NCI-H345 treated with DMSO at 0.1 percent for 48 hours (cell line): ENCODE measurements at regions not wholly inside any gene's neighbourhood (a gene's known extent, or its start where the extent isn't known, plus 50 kb on each side); places are given as distances from the start of the nearest gene placed in this dataset.

ENCODE experiments used
- DNase-seq: peaks from one replicate; lab custom pipeline; 2025; ENCODE audit not compliant: unreplicated experiment; lab: John Stamatoyannopoulos, UW

DNA sequence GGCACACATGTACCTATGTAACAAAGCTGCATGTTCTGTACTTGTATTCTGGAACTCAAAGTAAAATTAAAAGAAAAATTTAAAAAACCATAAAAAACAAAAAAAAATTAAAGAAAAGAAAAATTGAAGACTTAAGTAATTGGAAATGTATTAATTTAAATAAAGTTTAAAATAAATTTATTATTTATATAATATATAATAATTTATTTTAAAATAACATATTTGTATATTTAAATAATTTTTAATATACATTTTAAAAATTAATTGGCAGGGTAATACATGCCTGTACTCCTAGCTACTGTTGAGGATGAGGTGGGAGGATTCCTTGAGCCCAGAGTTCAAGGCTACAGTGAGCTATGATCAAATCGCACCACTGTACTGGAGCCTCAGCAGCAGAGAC is 1830.6 kb upstream of the CELF4 start:
- DNase-seq: no peak

DNA sequence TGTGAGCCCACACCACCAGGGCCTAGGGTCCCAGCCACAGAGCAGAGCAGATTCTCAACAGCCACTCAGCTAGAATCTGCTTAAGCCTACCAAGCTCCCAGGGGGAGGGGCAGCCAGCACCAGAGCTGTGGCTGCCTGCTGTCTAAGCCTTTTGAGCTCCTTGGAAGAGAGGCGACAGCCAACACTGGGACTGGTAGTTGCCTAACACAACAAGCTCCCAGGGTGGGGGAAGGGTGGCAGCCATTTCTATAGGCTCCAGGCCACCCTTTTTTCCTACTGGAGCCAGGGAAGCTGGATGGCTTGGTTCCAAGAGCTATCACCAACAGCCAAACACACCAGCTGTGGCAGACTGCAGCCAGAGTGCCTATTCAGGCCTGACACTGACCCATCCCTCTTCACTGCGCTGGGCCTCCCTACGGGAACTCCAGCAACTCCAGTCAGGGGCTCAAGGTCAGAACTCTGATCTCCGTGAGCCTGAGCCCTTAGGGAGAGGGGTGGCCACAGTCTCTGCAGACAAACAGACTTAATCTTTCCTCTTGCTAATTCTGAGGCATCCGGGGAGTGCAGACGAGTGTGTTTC is 1824.3 kb upstream of the CELF4 start:
- DNase-seq: no peak

DNA sequence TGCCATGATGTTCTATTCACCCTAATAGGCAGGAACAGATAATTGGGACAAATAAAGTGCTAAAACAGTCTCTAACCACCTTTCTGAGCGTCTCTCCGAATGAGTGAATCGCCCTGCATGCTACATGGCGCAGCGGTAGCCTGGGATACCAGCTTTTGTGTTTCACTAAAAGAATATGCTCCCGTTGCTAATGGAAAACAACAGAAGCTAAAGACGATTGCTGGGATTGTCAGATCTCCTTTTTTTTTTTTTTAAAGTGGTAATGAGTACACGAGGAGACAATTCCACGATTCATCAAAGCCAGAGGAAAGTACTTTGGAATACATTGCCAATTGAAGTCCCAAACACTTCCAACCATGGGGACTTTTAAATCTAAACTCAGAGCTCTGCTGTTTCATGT is 1815.3 kb upstream of the CELF4 start:
- DNase-seq: no peak

DNA sequence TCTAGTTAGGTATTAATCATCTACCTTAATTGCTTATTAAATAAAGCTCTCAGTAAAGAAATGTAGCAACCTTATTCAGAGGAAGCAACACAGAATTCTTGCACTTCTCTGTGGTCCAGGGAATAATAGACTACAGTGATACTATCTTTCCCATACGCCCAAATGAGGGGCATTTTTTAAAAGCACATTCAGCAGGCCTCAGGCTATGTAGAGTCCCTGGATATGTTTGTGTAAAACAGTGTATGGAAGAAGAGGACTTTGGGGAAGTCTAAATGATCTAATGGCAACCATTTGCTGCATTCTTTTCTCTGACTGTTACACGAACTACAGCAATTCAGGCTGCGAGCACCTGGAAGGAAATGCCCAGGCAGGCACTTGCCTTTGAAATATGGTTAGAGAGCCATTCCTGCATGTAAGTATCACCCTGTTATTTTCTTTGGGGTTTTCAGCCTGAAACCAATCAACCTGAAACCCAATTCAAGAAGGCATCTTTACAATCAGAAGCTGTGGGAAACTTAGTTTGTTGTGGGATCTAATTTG is 1814.7 kb upstream of the CELF4 start:
- no peak for DNase-seq

DNA sequence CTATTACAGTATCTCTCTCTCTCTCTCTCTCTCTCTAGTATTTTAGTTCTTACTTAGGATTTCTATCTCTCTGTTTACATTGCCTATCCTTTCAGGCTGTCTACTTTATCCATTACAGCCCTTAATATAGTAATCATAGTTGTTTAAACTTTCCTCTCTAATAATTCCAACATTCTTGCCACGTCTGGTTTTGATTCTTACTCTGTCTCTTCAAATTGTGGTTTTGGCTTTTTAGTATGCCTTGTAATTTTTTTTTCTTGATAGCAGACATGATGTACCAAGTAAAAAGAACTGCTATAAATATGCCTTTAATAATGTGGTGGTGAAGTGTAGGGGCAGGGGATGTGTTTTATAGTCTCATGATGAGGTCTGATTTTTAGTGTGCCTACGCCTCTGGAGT is 1809.5 kb upstream of the CELF4 start:
- DNase-seq: no peak

DNA sequence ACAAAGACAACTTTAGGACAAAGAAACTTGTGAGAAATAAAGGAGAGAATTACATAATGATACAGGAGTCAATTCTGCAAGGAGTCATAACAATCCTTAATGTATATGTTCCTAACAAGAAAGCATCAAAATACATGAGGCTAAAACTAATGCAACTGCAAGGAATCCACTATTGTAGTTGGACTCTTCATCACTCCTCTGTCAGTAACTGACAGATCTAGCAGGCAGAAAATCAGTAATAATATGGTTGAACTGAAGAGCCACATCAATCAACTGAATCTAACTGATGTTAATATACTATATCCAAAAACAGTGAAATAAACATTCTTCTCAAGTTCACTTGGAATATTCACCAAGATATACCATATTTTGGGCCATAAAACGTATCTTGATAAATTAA is 1806.4 kb upstream of the CELF4 start:
- DNase-seq: no peak

DNA sequence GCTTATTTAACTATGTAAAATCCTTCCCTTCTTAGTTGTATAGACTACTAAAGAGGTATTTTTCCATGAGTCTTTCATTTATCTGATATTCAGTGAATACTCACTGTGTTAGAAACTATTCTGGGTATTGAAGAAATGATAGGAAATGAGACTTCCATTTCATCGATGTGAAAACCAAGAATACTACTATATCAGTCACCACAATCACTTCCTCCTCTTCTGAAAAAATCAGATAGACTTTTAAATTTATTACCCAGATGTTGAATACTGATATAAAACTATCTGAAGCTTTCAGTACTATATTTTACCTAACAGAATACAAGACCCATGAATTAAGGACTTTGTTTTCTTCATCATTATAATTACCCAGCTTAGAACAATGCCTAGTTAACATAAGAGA is 1801.1 kb upstream of the CELF4 start:
- DNase-seq: no peak

DNA sequence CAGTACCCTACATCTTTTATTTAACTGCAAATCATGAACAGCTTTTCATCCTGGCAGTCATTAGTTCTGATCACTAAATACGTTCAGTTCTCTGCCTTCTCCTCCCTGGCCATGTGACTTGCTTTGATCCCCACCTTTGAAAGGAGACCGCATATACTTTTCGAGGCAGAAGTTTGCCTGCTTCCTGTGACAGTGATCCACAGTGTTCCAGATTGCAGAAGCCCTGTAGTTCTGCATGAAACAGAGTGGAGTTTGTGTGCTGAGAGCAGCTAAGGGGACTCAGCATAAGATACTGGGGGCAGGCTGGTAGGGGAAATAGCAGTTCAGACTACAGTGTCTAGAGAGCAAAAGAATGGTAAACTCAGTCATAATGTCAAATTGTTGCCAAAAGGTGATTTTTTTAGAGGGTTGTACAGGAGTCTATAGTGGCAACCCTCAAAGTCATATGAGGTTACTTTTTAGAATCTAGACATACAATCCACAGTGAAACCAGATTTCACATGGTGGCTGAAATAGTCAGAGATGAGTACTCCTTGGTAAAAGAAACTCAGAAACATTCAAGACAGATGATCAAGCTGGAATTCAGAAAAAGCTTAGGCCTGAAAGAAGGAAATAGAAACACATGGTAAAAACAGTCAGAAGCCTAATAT is 1800.4 kb upstream of the CELF4 start:
- DNase-seq: no peak

DNA sequence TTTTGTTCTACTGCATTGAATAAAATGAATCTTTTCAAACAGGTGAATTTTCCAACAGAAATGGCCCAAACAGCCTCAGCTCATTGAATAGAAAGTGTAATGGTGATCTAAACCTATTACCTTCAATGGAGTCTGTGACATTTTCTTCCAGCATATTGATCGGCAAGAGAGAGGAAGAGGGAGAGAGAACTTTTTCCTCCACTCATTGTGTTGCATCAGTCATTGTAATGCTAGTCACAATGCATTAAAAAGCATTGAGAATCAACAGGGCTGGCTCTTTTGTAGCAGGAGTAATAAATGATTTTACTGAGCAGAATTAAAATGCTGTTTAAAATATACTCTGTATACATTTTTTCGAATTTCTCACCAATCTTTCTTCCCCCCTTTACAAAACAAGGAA is 1794.5 kb upstream of the CELF4 start:
- no peak for DNase-seq

DNA sequence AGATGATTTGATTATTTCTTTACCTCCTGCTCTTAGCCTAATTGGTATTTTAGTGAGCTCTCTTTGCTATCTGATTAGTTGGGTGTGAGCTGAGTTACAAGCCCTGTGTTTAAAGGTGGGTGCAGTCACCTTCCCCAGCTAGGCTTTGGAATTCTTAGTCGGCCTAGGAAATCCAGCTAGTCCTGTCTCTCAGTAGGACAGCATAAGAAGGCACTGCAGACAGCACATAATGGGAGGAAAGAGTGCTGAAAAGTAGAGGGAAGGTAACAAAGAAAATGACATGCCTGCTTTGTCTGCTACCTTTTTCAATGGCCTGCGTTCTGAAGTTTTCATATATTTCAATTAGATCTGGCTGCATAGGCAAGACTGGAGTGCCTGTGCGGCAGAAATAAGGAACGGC is 1794.0 kb upstream of the CELF4 start:
- no peak for DNase-seq

DNA sequence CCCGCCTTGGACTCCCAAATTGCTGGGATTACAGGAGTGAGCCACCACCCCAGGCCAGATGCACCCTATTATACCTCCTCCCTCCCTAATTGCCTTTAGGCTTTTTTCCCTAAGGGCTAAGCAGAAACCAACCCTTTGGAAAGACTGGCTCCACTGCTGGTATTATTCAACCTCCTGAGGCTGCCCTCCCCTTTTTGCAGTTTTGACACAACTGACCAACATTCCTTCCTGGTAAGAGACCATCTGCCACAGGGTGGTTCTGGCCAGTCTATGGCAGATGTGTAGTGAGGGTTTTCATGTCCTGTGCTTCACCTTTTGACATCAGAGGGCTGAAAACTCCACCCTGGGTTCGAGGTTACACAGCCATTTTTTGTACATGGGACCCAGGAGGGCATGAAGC is 1785.3 kb upstream of the CELF4 start:
- no peak for DNase-seq

DNA sequence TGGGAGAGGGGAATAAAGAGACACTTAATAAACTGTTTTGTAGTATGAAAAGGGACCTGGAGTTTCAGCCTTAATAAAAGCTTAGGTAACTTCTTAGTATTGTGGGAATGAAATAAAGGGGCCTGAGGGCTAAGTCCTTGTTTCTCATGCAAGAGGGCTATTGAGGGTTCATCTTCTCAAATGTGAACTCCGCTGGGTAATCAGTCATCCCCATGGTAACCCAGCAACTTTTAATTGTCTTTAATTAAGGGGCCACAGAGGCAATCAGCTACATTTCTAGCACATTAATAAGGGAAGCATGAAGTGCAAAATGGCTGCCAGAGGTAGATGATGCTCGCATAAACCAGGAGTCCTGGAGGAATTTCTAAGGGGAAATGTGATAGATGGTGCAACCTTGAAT is 1784.2 kb upstream of the CELF4 start:
- DNase-seq: no peak

DNA sequence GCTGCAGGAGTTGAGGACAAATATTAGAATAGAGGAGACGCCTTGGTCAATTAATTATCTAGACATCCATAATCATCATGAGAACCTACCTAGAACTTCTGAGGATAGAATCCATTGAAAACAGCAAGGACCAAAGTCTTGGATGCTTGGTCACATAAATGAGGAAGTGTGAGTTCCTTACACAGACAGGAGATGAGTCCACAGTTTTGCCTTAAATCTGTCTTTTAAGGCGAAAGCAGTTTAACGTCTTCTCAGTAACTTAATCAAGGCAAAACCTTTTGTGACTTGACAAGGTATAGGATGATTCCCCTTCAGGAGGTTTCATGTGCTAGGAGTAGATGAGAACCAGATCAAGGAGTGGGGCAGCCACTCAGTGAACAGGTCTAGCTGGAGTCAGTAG is 1783.2 kb upstream of the CELF4 start:
- no peak for DNase-seq

DNA sequence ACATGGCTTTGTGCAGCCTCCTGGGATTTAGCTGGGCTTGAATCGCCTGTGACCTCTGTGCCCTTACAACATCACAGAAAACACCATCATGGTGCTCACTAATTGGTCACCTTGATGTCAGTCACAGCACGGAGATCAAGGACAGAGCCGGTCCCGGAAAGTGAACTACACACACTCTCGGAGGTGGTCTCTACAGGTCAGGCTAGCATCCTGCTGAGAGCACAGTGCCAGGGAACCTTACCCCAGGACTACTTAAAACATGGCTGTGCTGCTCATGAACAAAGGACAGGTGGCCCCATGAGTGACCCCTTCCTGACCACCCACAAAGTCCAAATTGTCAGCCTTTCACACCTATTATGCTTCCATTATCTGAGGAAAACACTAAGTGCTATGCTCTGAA is 1782.1 kb upstream of the CELF4 start:
- DNase-seq: no peak

DNA sequence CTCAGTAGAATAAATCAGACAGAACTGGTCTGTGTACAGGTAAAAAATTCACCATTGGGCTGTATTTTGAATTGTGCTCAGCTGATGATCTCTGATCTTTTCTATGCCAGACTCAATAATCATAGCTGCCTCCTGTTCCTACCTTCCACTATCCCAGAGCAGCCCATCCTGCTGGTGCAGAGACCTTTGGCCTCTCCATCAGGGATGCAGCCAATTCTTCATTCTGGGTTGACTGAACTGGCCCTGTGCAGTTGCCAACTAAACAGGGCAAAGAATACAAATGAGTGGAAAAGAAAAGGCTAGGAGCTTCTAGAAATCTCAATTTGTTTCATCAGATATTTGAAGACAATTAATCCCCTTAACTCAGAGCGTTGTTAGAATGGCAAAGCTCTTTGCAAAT is 1781.3 kb upstream of the CELF4 start:
- DNase-seq: no peak

DNA sequence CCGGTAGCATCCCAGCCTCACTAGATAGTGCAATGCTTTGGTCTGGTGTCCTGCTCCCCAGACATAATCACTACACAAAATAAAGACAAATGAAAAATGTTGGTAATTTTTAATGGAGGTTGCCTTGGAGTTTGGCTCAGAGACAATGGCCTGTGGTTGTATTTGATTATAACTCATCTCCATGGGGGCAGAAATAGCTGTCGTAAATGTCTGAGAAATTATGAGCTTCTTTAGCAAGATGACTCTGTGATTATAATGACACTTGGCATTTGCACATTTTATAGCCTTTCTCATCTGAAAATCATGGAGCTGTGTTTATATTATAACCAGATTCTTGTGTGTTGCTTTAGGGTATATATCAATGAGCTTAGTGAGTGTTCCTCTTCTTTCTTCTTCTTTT is 1779.7 kb upstream of the CELF4 start:
- no peak for DNase-seq

DNA sequence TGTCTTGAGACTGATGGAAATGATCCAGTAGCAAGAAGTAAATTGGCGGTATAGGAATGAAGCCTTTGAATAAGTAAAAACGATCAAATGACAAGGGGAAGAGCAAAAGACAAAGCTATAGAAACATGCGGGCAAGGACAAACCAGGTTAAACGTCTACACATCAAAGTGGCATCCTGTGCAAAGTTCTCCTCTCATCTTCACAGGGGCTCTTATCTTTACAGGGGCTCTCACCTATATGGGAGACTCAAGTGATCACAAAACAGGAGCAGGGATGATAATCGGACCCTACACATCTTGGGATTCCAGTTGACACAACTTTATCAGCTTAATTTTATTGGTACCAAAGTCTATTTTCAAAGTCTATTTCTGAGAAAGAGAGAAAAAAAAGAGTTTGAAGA is 1778.9 kb upstream of the CELF4 start:
- DNase-seq: no peak

DNA sequence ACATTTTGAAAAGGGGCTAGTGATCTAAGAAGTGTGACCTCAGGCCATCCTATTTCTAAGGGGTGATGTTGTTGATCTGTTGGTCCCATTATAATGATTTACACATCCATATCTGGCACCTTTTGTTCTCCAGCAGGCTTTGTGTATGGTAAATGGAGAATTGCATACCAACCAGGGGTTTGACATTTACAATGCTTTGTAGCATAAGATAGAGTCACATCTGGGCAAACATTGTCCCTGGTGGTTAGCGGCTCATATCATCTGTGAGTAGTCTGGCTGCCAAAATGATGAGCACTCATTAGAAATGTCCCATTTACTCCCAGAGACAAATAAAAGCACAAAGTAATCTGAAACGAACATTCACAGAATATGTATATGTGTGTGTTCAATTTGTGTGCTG is 1775.5 kb upstream of the CELF4 start:
- DNase-seq: peak; percentile 99

DNA sequence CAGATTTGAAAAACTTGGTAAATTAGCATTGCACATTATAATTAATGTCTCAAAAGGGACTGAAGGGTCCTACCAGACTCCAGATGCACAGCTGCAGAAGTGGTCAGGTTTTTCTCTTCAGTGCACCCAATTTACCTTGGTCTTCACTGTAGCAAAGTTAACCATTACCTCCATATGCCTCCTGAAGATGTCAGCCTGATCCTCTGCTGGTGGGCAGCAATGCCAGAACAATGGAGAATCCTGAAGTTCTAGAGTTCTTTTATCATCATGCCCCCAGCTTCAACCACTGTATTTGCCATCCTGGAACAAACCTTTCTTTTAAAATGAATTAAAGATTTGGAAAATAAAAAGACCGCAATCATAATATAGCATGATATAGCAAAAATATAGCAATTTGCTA is 1774.8 kb upstream of the CELF4 start:
- DNase-seq: no peak

DNA sequence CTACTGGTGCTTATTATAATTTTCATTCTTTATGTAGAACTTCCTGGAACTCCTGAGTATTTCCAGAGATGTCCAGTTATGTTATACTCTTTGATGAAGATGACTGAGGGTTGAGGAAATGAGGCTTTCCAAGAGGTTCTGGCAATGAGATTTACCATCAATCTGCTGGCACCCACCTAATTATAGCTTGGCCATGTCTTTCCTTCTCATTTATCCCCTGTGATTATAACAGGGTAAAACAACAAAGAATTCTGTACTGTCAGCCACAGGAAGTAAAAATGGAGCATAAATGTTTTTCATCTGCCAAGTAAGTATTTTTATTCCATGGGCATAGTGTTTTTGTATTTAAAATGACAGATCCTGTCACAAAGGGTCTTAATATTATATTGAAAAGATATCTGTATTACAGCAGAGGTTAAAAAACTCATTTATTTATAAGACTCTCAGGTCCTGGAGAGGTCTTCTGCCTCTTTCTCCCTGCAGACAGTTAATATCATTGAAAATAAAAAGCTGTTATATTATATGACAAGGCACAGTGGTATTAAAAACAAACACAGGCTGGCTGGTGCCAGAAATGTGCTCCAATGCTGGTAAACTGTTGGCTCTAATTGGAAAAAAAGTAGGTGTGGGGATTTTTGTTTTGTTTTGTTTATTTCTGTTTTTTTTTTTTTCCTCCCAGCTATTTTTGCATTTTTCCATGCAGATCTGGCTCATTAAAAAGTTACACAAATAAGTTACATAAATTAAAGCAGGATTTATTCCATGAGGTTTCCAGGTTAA is 1764.1 kb upstream of the CELF4 start:
- no peak for DNase-seq

DNA sequence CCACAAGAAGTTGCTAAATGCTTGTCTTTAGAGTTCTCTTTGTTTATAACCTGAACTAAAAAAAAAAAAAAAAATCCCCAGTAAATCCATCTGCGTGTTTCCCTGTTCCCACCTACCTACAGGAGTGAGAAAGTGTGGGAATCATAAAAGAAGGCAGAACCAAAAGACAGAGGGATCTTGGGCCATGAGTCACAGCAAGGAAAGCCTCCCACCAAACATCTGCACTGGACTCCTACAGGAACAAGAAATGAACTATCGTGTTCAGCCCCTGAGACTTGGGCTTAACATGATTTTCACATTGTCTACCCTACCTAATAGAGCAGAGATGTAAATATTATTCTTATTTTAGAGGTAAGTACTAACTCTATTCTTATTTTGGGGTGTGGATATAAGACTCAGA is 1761.2 kb upstream of the CELF4 start:
- DNase-seq: no peak

DNA sequence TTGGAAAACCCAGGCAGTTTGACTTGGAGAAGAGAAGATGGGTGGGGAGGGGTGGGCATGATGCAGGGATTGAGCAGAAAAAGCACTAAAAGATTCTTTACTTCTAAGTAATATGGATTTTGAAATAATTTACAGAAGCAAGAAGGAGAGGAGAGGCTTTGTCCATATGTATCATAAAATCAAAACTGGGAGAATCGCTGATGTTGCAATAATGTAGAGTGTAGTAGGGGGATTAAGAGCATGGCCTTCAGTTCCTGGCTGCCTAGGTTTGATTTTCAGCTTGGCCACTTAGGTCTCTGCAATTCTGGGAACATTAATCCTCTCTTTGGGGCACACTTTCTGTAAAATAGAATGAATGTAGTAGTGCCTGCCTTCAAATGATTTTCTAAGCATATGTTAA is 1760.4 kb upstream of the CELF4 start:
- DNase-seq: no peak
